ENCODE measurements at regions not wholly inside any gene's neighbourhood (a gene's known extent, or its start where the extent isn't known, plus 50 kb on each side); places are given as distances from the start of the nearest gene placed in this dataset.

DNA sequence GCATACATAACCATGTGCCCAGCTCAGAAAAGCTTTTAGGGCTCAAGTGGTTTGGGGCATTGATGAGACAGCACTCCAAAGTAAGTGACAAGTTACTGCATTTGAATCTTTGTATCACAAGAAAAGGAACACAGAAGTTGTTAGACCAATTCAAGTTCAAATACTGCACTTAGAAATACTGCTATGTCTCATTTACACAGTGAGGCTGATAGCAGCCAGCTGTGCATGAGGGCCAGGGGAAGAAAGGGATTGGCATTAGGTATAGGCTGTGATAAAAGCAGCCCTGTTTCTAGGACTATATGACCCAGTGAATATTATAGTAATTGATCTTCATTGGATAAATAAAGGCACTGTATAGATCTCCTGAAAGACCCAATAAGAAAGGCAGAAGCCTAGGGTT, 197.8 kb upstream of the SORCS1 start:
- Histone ChIP-seq H2BK120ac (replicated peaks; ENCODE audit: low read depth, low read length) (no peak overlapping the region), H3K36me3 (ENCODE audit: control insufficient read depth in 2 of 4, insufficient read depth in 4 of 4, low read length in 3 of 4) (no peaks in the 10 kb centered on the region), H3K9ac (replicated peaks in 1 of 4; ENCODE audit: extremely low read depth in 1 of 4, low read depth in 3 of 4, low read length in 3 of 4) (no peak overlapping the region), H3K18ac (ENCODE audit: extremely low read depth, low read length) (no peak overlapping the region), H2BK15ac (ENCODE audit: low read length) (no peak overlapping the region), H3K4ac (replicated peaks; ENCODE audit: insufficient read length, low read depth, low read length) (no peak overlapping the region), H3K27me3 (replicated peaks in 1 of 4; ENCODE audit: control insufficient read depth in 3 of 4, extremely low read depth in 1 of 4, insufficient read depth in 3 of 4, low read length in 3 of 4) (no peaks in the 10 kb centered on the region), H4K8ac (ENCODE audit: extremely low read depth, insufficient read depth, low read length) (no peak overlapping the region), H4K91ac (replicated peaks; ENCODE audit: insufficient read length, low read length) (no peak overlapping the region), H2AFZ (ENCODE audit: low read length) (no peak overlapping the region), H3K4me2 (ENCODE audit: insufficient read depth in 1 of 2, low read depth in 2 of 2, low read length in 2 of 2) (no peak overlapping the region), H3K79me2 (ENCODE audit: control insufficient read depth in 1 of 2, insufficient read depth in 2 of 2, low read length in 2 of 2) (no peaks in the 10 kb centered on the region), H4K20me1 (replicated peaks in 1 of 2; ENCODE audit: control insufficient read depth in 1 of 2, insufficient read depth in 2 of 2, low read length in 2 of 2) (no peaks in the 10 kb centered on the region), H2BK20ac (ENCODE audit: low read length) (no peak overlapping the region), H3K4me3 (ENCODE audit: extremely low read depth in 1 of 4, insufficient read depth in 2 of 4, low read depth in 3 of 4, low read length in 4 of 4) (no peak overlapping the region), H2AK5ac (ENCODE audit: low read depth, low read length) (no peak overlapping the region), H3K14ac (ENCODE audit: insufficient read length) (no peak overlapping the region), H3K27ac (ENCODE audit: low read depth, low read length) (no peak overlapping the region), H3K23ac (ENCODE audit: insufficient read length) (no peak overlapping the region), H3K9me3 (ENCODE audit: insufficient read depth in 2 of 2, low read depth in 1 of 2, low read length in 1 of 2) (no peaks in the 10 kb centered on the region), H3K56ac (replicated peaks; ENCODE audit: insufficient read length, low read depth, low read length) (no peak overlapping the region), H2BK5ac (ENCODE audit: low read depth, low read length) (no peak overlapping the region), H3K79me1 (ENCODE audit: low read depth, low read length) (no peaks in the 10 kb centered on the region), H3K4me1 (replicated peaks in 1 of 4; ENCODE audit: control insufficient read depth in 3 of 4, insufficient read depth in 4 of 4, low read length in 3 of 4) (no peaks in the 10 kb centered on the region), H3K23me2 (ENCODE audit: low read depth, low read length) (no peaks in the 10 kb centered on the region), H4K5ac (ENCODE audit: insufficient read length, low read depth, low read length) (no peak overlapping the region), H2BK12ac (ENCODE audit: low read depth, low read length) (no peak overlapping the region)
- ChIA-PET CTCF (ENCODE audit: partially characterized antibody) (no interaction called here), POLR2A (ENCODE audit: partially characterized antibody) (no interaction called here)
- DNase-seq (ENCODE audit: low read depth in 1 of 2, low spot score in 2 of 2) (no peak), FAIRE-seq (no peak)
- no peak for TF ChIP-seq POLR2AphosphoS5 (IDR thresholded peaks at IDR 0.05; ENCODE audit: low read depth, low read length)
- TF ChIP-seq, protein P1, sequence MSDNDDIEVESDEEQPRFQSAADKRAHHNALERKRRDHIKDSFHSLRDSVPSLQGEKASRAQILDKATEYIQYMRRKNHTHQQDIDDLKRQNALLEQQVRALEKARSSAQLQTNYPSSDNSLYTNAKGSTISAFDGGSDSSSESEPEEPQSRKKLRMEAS (IDR thresholded peaks at IDR 0.05), result no peak
- TF ChIP-seq RXRA (IDR thresholded peaks at IDR 0.05; ENCODE audit: insufficient read depth, low read depth, low read length), result no peak
- TF ChIP-seq BCL11A (IDR thresholded peaks at IDR 0.05; ENCODE audit: low read depth in 2 of 2, low read length in 2 of 2), result no peak
- no peak for TF ChIP-seq TAF1 (IDR thresholded peaks at IDR 0.05; ENCODE audit: low read depth, low read length)
- TF ChIP-seq GABPA (IDR thresholded peaks at IDR 0.05; ENCODE audit: borderline replicate concordance, insufficient read depth, low read length), result no peak
- no peak for TF ChIP-seq EP300 (IDR thresholded peaks at IDR 0.05; ENCODE audit: borderline replicate concordance in 1 of 2, low read depth in 2 of 2, low read length in 2 of 2)
